ENCODE measurements at regions not wholly inside any gene's neighbourhood (a gene's known extent, or its start where the extent isn't known, plus 50 kb on each side); places are given as distances from the start of the nearest gene placed in this dataset.

DNA sequence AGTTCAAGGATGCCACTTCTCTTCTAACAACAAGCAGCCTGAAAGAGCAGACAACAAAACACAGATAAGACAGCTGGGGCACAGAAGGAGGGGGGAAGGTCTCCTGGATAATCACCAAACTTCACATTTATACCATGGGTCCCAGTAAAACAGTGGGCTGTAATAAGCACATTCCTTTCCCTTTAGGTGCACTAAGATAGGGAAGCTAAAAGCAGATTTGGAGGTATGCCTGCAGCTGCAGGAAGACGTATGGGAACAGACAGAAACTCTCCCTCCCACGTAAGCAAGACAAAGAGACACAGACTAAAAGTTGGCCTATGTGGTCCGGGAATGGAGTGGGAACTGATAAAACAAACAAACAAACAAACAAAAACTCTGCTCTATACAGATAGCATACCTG lies 612.1 kb downstream of the MRPL39 start:
- TF ChIP-seq CTCF (IDR thresholded peaks at IDR 0.05; ENCODE audit: insufficient read depth, low read depth, low read length) (no peak), EZH2 (IDR thresholded peaks at IDR 0.05; ENCODE audit: insufficient read depth, low read length) (no peak)

All from astrocyte (in vitro differentiated cells and primary cell).